Activated CD4-positive, alpha-beta memory T cell treated with anti-CD3 and anti-CD28 coated beads for 36 hours (primary cell): ENCODE measurements at regions not wholly inside any gene's neighbourhood (a gene's known extent, or its start where the extent isn't known, plus 50 kb on each side); places are given as distances from the start of the nearest gene placed in this dataset.

Source experiments
- CTCF ChIA-PET: fragments of 350-600 bp; sonication (Branson Sonifier 250); formaldehyde crosslinking; loops from one replicate; lab custom pipeline; 2021; ENCODE audit warnings: antibody characterized with exemption, inconsistent platforms; lab: Charles Lee
- POLR2A ChIA-PET: fragments of 350-600 bp; sonication (Branson Sonifier 250); formaldehyde crosslinking; loops from one replicate; lab custom pipeline; 2021; ENCODE audit warnings: antibody characterized with exemption; lab: Charles Lee
- DNase-seq: peaks from one replicate; pipeline ENCODE4 v3.0.0-alpha.2; 2020
- H3K27ac Mint-ChIP-seq: one replicate; pipeline ENCODE4 v1.8.0; 2021; ENCODE audit warnings: mixed read lengths
- H3K27me3 Mint-ChIP-seq: one replicate; pipeline ENCODE4 v1.8.0; 2021; ENCODE audit warnings: mixed read lengths
- H3K36me3 Mint-ChIP-seq: one replicate; pipeline ENCODE4 v1.8.0; 2021; ENCODE audit warnings: mixed read lengths
- H3K4me1 Mint-ChIP-seq: one replicate; pipeline ENCODE4 v1.8.0; 2021; ENCODE audit warnings: low read depth, mixed read lengths
- H3K4me3 Mint-ChIP-seq: one replicate; pipeline ENCODE4 v1.8.0; 2021; ENCODE audit warnings: mild to moderate bottlenecking, mixed read lengths
- H3K9me3 Mint-ChIP-seq: one replicate; pipeline ENCODE4 v1.8.0; 2021; ENCODE audit warnings: mixed read lengths
- intact Hi-C: fragments of 100-400 bp; cut with micrococcal nuclease; formaldehyde crosslinking; loops from one replicate; pipeline ENCODE4 v1.15.1; 2023

GRCh38 chr6:165805067-165805555, 142.1 kb upstream of the PDE10A start:
- no peak for DNase-seq
- POLR2A ChIA-PET: no interaction called here
- peaks cover 6% of the 10 kb centered on the region for H3K9me3 Mint-ChIP-seq
- H3K27ac Mint-ChIP-seq: no peak overlapping the region
- peaks cover 12% of the 10 kb centered on the region for H3K27me3 Mint-ChIP-seq
- CTCF ChIA-PET: no interaction called here
- no peak overlapping the region for H3K4me3 Mint-ChIP-seq
- intact Hi-C loops: no loop called here
- H3K4me1 Mint-ChIP-seq: no peaks in the 10 kb centered on the region
- H3K36me3 Mint-ChIP-seq: no peaks in the 10 kb centered on the region

- DNase-seq: no peak
- H3K4me3 Mint-ChIP-seq: no peak overlapping the region
- POLR2A ChIA-PET: no interaction called here
- no peaks in the 10 kb centered on the region for H3K4me1 Mint-ChIP-seq
- no peaks in the 10 kb centered on the region for H3K36me3 Mint-ChIP-seq
- H3K9me3 Mint-ChIP-seq: peaks cover 4% of the 10 kb centered on the region
- H3K27me3 Mint-ChIP-seq: peaks cover 12% of the 10 kb centered on the region
- H3K27ac Mint-ChIP-seq: no peak overlapping the region
- intact Hi-C loops: no loop called here
- CTCF ChIA-PET: no interaction called here
These were observed 141.5 kb upstream of the PDE10A start for GRCh38 chr6:165804331-165805066.

- intact Hi-C loops: no loop called here
- no peak overlapping the region for H3K4me3 Mint-ChIP-seq
- ChIA-PET POLR2A (interaction anchor here (0.6 kb wide), 1 partner anchor 50 kb away, joined by 4 read pairs; no protein-coding TSS in a partner anchor), CTCF (no interaction called here)
- no peak for DNase-seq
- H3K36me3 Mint-ChIP-seq: no peaks in the 10 kb centered on the region
- H3K27ac Mint-ChIP-seq: no peak overlapping the region
- H3K27me3 Mint-ChIP-seq: peaks cover 6% of the 10 kb centered on the region
- H3K9me3 Mint-ChIP-seq: no peaks in the 10 kb centered on the region
- H3K4me1 Mint-ChIP-seq: no peaks in the 10 kb centered on the region
These were observed 137.3 kb upstream of the PDE10A start for GRCh38 chr6:165800337-165800736.

- Mint-ChIP-seq H3K27me3 (peaks cover 6% of the 10 kb centered on the region), H3K27ac (no peak overlapping the region), H3K4me3 (no peak overlapping the region), H3K36me3 (no peaks in the 10 kb centered on the region), H3K4me1 (no peaks in the 10 kb centered on the region), H3K9me3 (no peaks in the 10 kb centered on the region)
- intact Hi-C loops: no loop called here
- ChIA-PET CTCF (no interaction called here), POLR2A (interaction anchor here (0.6 kb wide), 1 partner anchor 50 kb away, joined by 4 read pairs; no protein-coding TSS in a partner anchor)
- DNase-seq: no peak
These were observed 136.5 kb upstream of the PDE10A start for GRCh38 chr6:165799391-165800153.

GRCh38 chr6:165798991-165799390, 135.9 kb upstream of the PDE10A start:
- ChIA-PET CTCF (no interaction called here), POLR2A (no interaction called here)
- no peaks in the 10 kb centered on the region for H3K36me3 Mint-ChIP-seq
- DNase-seq: no peak
- H3K4me1 Mint-ChIP-seq: no peaks in the 10 kb centered on the region
- H3K9me3 Mint-ChIP-seq: no peaks in the 10 kb centered on the region
- no peak overlapping the region for H3K27ac Mint-ChIP-seq
- no peak overlapping the region for H3K4me3 Mint-ChIP-seq
- H3K27me3 Mint-ChIP-seq: peaks cover 1% of the 10 kb centered on the region
- intact Hi-C loops: no loop called here

- H3K4me1 Mint-ChIP-seq: no peaks in the 10 kb centered on the region
- no peaks in the 10 kb centered on the region for H3K27me3 Mint-ChIP-seq
- H3K4me3 Mint-ChIP-seq: no peak overlapping the region
- no peaks in the 10 kb centered on the region for H3K9me3 Mint-ChIP-seq
- no peak for DNase-seq
- H3K27ac Mint-ChIP-seq: no peak overlapping the region
- POLR2A ChIA-PET: no interaction called here
- intact Hi-C loops: no loop called here
- H3K36me3 Mint-ChIP-seq: no peaks in the 10 kb centered on the region
- CTCF ChIA-PET: no interaction called here
These were observed 131.1 kb upstream of the PDE10A start for GRCh38 chr6:165794179-165794601.

- intact Hi-C loops: no loop called here
- Mint-ChIP-seq H3K36me3 (no peaks in the 10 kb centered on the region), H3K9me3 (no peaks in the 10 kb centered on the region), H3K4me3 (no peak overlapping the region), H3K27ac (no peak overlapping the region), H3K27me3 (no peaks in the 10 kb centered on the region), H3K4me1 (no peaks in the 10 kb centered on the region)
- DNase-seq: no peak
- ChIA-PET POLR2A (no interaction called here), CTCF (no interaction called here)
These were observed 130.3 kb upstream of the PDE10A start for GRCh38 chr6:165793287-165793825.

GRCh38 chr6:165791876-165792437, 128.9 kb upstream of the PDE10A start:
- no peaks in the 10 kb centered on the region for H3K4me1 Mint-ChIP-seq
- H3K36me3 Mint-ChIP-seq: no peaks in the 10 kb centered on the region
- intact Hi-C loops: no loop called here
- DNase-seq: no peak
- ChIA-PET POLR2A (no interaction called here), CTCF (no interaction called here)
- H3K9me3 Mint-ChIP-seq: no peaks in the 10 kb centered on the region
- no peak overlapping the region for H3K4me3 Mint-ChIP-seq
- no peaks in the 10 kb centered on the region for H3K27me3 Mint-ChIP-seq
- no peak overlapping the region for H3K27ac Mint-ChIP-seq

GRCh38 chr6:165791306-165791705, 128.3 kb upstream of the PDE10A start:
- H3K27me3 Mint-ChIP-seq: no peaks in the 10 kb centered on the region
- H3K27ac Mint-ChIP-seq: no peak overlapping the region
- no peaks in the 10 kb centered on the region for H3K4me1 Mint-ChIP-seq
- no peaks in the 10 kb centered on the region for H3K9me3 Mint-ChIP-seq
- H3K36me3 Mint-ChIP-seq: no peaks in the 10 kb centered on the region
- CTCF ChIA-PET: no interaction called here
- no peak overlapping the region for H3K4me3 Mint-ChIP-seq
- DNase-seq: no peak
- POLR2A ChIA-PET: no interaction called here
- intact Hi-C loops: no loop called here

GRCh38 chr6:165782812-165783211, 119.8 kb upstream of the PDE10A start:
- Mint-ChIP-seq H3K27me3 (peaks cover 9% of the 10 kb centered on the region), H3K4me3 (no peak overlapping the region), H3K27ac (no peak overlapping the region), H3K9me3 (no peaks in the 10 kb centered on the region), H3K36me3 (no peaks in the 10 kb centered on the region), H3K4me1 (no peaks in the 10 kb centered on the region)
- ChIA-PET CTCF (no interaction called here), POLR2A (no interaction called here)
- intact Hi-C loops: no loop called here
- no peak for DNase-seq

GRCh38 chr6:165782134-165782533, 119.1 kb upstream of the PDE10A start:
- POLR2A ChIA-PET: no interaction called here
- CTCF ChIA-PET: no interaction called here
- Mint-ChIP-seq H3K27ac (no peak overlapping the region), H3K36me3 (no peaks in the 10 kb centered on the region), H3K4me1 (no peaks in the 10 kb centered on the region), H3K9me3 (no peaks in the 10 kb centered on the region), H3K27me3 (peaks cover 11% of the 10 kb centered on the region), H3K4me3 (no peak overlapping the region)
- no peak for DNase-seq
- intact Hi-C loops: no loop called here

GRCh38 chr6:165777680-165778079, 114.6 kb upstream of the PDE10A start:
- intact Hi-C loops: no loop called here
- H3K4me3 Mint-ChIP-seq: no peak overlapping the region
- ChIA-PET POLR2A (no interaction called here), CTCF (no interaction called here)
- peaks cover 12% of the 10 kb centered on the region for H3K27me3 Mint-ChIP-seq
- no peaks in the 10 kb centered on the region for H3K36me3 Mint-ChIP-seq
- no peak for DNase-seq
- no peaks in the 10 kb centered on the region for H3K9me3 Mint-ChIP-seq
- H3K27ac Mint-ChIP-seq: no peak overlapping the region
- peaks cover 2% of the 10 kb centered on the region for H3K4me1 Mint-ChIP-seq
